Neural progenitor cell (in vitro differentiated cells): ENCODE measurements at regions not wholly inside any gene's neighbourhood (a gene's known extent, or its start where the extent isn't known, plus 50 kb on each side); places are given as distances from the start of the nearest gene placed in this dataset.

Source experiments
- CTCF ChIP-seq: fragments of 200-600 bp; sonication (generic); IDR thresholded peaks from 2 replicates; pipeline ENCODE4 v1.5.1; 2017; ENCODE audit warnings: antibody characterized with exemption, mild to moderate bottlenecking
- EZH2phosphoT487 ChIP-seq: fragments of 200-600 bp; sonication (generic); IDR thresholded peaks from 2 replicates; pipeline ENCODE4 v1.6.1; 2017; ENCODE audit warnings: antibody characterized with exemption

DNA sequence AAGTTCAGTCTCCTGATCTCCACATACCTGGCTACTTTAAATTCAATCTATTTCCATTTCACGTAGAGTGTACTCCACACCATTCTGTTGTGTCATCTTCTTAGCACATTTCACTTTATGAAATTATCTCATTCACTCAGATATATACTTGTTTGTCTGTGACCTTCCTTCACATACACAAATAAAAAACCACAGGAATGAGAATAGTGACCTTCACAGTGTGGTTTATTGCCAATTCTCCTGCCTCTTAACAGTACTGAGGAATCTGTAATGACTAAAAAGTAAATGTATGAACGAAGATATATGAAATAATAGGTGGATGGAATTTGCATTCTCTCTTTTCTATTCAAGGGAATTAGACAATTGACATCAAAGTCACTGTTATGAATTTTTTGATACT is 183.9 kb upstream of the PCDH7 start:
- TF ChIP-seq CTCF = no peak
- no peak for TF ChIP-seq EZH2phosphoT487
